ENCODE measurements at regions not wholly inside any gene's neighbourhood (a gene's known extent, or its start where the extent isn't known, plus 50 kb on each side); places are given as distances from the start of the nearest gene placed in this dataset.

DNA sequence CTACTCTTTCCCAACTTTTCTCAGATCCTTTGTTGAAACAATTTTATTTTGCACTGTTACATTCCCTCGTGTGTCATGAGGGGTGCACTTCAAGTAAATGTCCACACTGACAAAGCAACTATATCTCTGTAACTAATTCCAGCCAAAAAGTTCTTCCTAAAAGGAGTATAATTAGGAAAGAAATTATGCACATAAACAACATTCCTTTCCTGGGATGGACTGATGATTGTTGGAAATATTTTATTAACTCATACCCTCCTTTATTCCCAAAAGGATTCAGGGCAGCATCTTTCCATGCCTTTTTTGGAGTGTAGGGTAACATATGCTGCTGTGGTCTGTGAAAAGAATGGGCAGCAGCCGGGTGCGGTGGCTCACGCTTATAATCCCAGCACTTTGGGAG lies 426.1 kb upstream of the THBS1 start:
- no peak overlapping the region for H3K4me3 ChIP-seq (replicated peaks; ENCODE audit: low read depth, low read length)
- DNase-seq (ENCODE audit: extremely low read depth, low read depth): no peak
- TF ChIP-seq, protein P1, sequence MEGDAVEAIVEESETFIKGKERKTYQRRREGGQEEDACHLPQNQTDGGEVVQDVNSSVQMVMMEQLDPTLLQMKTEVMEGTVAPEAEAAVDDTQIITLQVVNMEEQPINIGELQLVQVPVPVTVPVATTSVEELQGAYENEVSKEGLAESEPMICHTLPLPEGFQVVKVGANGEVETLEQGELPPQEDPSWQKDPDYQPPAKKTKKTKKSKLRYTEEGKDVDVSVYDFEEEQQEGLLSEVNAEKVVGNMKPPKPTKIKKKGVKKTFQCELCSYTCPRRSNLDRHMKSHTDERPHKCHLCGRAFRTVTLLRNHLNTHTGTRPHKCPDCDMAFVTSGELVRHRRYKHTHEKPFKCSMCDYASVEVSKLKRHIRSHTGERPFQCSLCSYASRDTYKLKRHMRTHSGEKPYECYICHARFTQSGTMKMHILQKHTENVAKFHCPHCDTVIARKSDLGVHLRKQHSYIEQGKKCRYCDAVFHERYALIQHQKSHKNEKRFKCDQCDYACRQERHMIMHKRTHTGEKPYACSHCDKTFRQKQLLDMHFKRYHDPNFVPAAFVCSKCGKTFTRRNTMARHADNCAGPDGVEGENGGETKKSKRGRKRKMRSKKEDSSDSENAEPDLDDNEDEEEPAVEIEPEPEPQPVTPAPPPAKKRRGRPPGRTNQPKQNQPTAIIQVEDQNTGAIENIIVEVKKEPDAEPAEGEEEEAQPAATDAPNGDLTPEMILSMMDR (IDR thresholded peaks at IDR 0.05; ENCODE audit: low read depth, low read length, missing control alignments): no peak

DNA sequence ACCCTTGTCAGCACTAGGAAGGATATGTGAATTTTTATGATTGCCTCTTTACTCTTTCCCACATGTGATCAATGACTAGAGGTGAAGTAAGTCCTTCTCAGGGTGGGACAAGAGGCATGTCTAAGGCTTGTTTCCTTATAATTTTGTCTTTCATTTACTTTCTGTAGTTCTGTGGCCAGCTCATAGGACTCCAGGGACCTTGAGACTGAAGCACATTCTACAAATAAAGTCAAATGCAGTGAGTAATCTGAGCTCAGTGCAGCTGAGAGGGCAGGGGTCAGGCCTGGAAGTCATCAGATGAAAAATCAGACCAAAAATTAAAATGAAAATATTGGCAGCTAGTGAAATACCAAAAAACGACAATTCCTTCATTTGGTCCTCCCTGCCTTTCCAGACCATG lies 424.7 kb upstream of the THBS1 start:
- no peak for DNase-seq (ENCODE audit: extremely low read depth, low read depth)
- TF ChIP-seq, protein P1 (IDR thresholded peaks at IDR 0.05; ENCODE audit: low read depth, low read length, missing control alignments): no peak
- H3K4me3 ChIP-seq (replicated peaks; ENCODE audit: low read depth, low read length): no peak overlapping the region

DNA sequence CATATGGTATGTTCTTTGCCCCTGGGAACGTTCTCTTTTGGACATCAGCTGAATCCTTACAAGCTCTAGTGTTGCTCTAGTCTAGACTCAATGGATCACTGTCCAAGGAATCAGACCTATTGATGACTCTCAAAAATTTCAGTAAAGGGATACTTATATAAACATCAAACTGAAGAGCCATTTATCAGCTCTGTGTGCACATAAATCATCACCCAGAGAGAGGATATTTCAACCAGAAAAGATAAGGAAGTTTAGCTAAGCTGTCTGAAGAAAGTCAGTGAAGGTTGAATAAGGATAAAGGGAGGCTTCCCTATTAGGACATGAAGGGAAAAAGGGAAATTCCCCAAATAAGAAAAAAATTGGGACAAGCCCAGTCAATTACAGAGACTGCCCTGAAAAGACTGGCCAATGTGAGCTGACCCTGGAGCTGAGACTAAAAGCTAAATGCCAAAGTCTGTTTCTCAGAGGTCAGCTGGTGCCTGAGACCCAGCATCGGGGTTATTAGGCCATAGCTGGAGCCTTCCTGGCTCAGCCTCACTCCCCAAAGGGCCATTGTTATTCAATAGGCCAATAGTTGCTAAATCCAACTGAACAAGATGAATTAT lies 424.1 kb upstream of the THBS1 start:
- TF ChIP-seq, protein P1 (IDR thresholded peaks at IDR 0.05; ENCODE audit: low read depth, low read length, missing control alignments): no peak
- H3K4me3 ChIP-seq (replicated peaks; ENCODE audit: low read depth, low read length): no peak overlapping the region
- no peak for DNase-seq (ENCODE audit: extremely low read depth, low read depth)

DNA sequence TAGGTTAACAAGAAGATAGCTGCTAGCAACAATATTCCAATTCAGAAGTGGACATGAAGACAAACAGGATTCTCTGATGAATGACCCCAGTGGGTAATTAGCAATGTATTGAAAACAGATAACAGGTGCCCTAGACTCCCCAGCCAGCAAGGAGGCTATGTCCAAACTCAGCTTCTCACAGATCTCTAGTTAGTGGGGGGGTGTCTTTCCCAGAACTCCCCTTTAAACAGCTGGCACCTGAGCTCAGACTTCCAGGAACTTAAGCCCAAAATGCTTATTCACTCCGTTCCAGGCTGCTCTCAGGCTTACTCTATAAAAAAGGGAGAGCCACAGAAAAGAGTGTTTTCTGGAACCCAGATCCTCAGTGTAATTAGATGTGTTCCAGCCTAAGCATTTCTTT lies 423.0 kb upstream of the THBS1 start:
- TF ChIP-seq, protein P1 (IDR thresholded peaks at IDR 0.05; ENCODE audit: low read depth, low read length, missing control alignments): no peak
- H3K4me3 ChIP-seq (replicated peaks; ENCODE audit: low read depth, low read length): no peak overlapping the region
- DNase-seq (ENCODE audit: extremely low read depth, low read depth): no peak

DNA sequence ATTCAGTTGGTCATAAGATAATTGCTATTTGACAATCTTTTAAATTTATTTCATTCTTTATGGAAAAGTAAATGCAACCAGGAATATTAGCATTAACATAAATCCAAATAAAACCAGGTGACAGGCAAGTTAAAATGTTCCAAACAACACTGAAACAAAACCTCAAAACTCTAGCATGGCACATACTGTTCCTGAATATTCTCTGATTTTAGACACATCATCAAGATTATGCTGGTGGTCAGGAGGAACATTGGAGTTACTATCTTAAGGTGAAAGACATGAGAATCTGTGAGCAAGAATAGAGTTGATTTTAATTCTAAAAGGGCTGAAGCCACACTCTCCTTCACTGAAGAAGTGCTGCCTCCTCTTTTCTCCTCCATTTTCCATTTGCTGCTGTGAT lies 421.0 kb upstream of the THBS1 start:
- DNase-seq (ENCODE audit: extremely low read depth, low read depth): no peak

DNA sequence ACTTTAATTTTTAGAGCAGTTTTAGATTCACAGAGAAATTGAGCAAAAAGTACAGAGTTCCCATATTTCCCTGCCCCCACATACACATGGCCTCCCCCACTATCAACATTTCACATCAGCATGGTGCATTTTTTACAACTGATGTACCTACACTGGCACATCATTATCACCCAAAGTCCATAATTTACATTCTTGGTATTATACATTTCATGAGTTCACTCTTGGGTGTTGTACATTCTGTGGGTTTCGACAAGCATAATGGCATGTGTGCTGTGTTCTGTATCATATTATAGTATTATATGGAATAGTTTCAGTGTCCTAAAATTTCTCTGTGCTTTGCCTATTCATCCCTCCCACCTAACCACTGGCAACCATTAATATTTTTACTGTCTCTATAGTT lies 419.8 kb upstream of the THBS1 start:
- TF ChIP-seq, protein P1 (IDR thresholded peaks at IDR 0.05; ENCODE audit: low read depth, low read length, missing control alignments): no peak
- DNase-seq (ENCODE audit: extremely low read depth, low read depth): no peak
- no peak overlapping the region for H3K4me3 ChIP-seq (replicated peaks; ENCODE audit: low read depth, low read length)

More for the DNA sequence above, 421.0 kb upstream of the THBS1 start:
- H3K4me3 ChIP-seq (replicated peaks; ENCODE audit: low read depth, low read length): no peak overlapping the region
- TF ChIP-seq, protein P1 (IDR thresholded peaks at IDR 0.05; ENCODE audit: low read depth, low read length, missing control alignments): no peak

Measured in HFF-Myc (cell line).